ENCODE measurements at regions not wholly inside any gene's neighbourhood (a gene's known extent, or its start where the extent isn't known, plus 50 kb on each side); places are given as distances from the start of the nearest gene placed in this dataset.
A peak's percentile ranks its signal among the peaks of the same experiment; 100 is the strongest.
"Not testable (repeated sequence)": the region's sequence is repeated elsewhere in the genome, so short reads cannot be mapped to it uniquely, and the experiment has no call there.

- DNase-seq (ENCODE audit: low spot score): no peak
These were observed 119.5 kb downstream of the TUBA3C start for GRCh38 chr13:19062019-19062646.

DNA sequence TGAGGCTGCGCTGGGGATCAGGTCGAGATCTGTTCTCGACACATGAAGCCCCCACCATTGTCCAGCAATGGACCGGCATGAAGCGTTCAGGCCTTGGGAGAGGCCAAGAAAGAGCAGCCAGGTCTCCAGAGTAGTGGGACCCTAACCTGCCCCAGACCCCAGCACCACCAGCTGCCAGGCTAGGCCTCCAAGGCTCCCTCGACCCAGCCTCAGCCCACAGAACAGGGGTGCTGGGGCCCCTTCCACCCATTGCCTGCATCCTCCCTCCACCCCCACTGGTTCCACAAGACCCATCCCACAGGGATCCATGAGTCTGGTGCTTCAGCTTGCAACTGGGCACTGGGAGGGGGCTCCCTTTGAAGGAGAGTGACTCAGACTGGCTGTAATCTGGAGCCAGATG lies 120.3 kb downstream of the TUBA3C start:
- DNase-seq (ENCODE audit: low spot score): no peak

GRCh38 chr13:19060311-19061002 lies 121.2 kb downstream of the TUBA3C start:
- DNase-seq (ENCODE audit: low spot score): no peak

GRCh38 chr13:19059016-19059780 lies 122.4 kb downstream of the TUBA3C start:
- DNase-seq (ENCODE audit: low spot score): no peak

DNA sequence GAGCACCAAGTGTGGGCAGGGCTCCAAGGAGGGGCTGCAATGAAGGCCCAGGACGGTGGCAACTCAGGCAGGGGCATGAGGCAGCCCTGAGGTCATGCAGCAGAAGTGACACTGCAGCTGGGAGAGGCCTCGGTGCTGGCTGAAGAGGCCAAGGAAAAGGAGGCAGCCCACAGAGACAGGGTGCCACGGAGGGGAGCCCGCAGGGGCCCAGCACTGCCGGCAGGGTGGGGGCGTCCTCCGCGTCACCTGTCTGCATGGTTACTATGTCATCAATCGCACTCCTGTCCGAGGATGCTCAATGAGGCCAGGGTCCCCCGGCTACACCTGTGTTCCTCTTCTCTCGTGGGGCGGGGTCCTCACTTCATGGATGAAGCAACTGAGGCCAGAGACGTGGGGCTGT lies 123.1 kb downstream of the TUBA3C start:
- no peak for DNase-seq (ENCODE audit: low spot score)

- DNase-seq (ENCODE audit: low spot score): no peak
These were observed 123.9 kb downstream of the TUBA3C start for GRCh38 chr13:19057588-19058340.

GRCh38 chr13:19056984-19057490 lies 124.6 kb downstream of the TUBA3C start:
- no peak for DNase-seq (ENCODE audit: low spot score)

DNA sequence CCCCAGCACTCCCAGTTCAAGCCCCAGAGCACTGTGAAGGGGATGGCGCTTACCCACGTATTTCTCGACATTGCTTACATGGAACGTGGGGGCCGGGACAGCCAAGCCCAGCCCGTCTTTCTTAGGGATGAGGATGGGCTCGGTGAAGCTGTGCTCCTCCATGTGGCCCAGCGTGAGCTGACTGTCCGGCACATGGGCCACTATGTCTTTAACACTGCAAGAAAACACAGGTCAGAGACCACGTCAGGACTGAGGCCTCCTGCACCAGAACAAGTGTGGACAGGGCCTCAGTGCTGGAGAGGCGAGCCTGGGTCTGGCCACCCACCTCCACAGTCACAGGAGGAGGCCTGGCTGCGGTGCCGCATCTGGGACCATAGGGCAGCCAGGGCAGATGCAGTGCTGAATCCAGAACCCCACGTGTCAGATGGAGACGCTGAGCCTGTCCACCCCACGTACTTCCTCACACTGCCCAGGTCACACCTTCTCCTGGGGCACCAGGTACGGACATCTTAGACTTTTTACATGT lies 125.2 kb downstream of the TUBA3C start:
- DNase-seq (ENCODE audit: low spot score): no peak

DNA sequence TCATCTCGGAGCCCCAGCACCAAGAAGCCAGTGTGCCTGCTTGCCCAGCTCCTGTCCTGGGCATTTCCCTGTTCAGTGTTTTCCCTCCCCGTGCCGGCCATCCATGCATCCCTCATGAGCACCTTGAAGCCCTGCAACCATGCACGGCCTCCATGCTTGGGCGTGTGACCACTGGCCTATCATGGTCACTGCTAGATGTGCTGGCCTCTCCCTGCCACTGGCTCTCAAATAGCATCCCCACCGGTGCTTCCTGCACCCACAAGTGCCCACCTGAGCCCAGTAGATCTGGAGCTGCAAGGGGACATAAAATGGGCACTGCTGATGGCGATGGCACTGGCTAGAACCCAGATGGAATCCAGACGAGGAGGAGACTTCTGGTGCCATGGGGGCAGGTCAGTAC lies 126.0 kb downstream of the TUBA3C start:
- no peak for DNase-seq (ENCODE audit: low spot score)

DNA sequence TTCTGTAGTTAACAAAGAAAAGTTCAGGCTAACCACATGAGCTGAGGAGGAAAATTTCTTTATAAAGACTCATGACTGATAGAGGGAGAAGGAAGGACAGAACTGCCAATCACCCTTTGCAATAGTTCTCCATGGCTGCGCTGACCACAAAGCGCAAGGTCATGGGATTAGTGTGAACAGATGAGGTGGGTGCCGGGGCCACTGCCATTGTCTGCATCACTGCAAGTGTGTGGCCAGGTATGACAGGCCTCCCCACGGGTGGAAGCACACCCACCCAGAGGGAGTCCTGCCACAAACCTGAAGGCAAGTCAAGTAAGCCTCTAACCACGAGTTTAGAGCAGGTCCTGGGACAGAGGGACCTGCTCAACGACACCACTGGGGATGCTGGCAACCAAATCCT lies 128.1 kb downstream of the TUBA3C start:
- no peak for DNase-seq (ENCODE audit: low spot score)

DNA sequence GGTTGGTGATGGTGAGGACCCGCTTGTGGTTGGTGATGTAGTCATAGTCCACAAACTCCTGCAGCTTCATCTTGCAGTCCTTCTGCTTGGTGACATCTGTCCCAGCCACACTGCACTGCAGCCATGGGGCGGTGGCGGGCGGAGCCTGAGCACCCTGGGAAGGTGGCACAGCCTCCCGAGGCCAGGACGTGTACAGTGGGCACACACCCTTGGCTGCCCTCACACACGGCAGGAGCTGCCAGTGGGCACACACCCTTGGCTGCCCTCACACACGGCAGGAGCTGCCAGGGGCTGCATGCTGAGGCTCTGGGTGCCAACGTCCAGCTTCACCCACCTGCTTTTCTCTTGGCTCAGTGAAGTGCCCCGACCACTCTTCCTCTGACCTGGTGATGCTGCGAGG lies 128.7 kb downstream of the TUBA3C start:
- no peak for DNase-seq (ENCODE audit: low spot score)

DNA sequence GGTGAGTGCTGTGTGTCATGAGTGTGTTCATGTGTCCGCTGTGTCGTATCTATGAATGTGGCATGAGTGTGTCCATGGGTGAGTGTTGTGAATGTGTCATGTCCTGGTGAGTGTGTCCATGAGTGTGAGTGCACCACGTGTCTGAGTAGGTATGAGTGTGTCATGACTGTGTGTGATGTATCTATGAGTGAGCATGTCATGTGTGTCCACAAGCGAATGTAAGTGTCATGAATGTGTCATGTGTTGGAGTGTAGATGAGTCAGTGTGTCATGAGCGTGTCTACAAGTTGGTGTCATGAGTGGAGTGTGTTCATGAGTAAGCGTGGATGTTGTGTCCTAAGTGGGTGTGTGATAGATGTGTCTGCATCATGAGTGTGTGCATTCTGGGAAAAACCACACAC lies 129.4 kb downstream of the TUBA3C start:
- DNase-seq (ENCODE audit: low spot score): no peak

- no peak for DNase-seq (ENCODE audit: low spot score)
These were observed 130.7 kb downstream of the TUBA3C start for GRCh38 chr13:19050901-19051300.

DNA sequence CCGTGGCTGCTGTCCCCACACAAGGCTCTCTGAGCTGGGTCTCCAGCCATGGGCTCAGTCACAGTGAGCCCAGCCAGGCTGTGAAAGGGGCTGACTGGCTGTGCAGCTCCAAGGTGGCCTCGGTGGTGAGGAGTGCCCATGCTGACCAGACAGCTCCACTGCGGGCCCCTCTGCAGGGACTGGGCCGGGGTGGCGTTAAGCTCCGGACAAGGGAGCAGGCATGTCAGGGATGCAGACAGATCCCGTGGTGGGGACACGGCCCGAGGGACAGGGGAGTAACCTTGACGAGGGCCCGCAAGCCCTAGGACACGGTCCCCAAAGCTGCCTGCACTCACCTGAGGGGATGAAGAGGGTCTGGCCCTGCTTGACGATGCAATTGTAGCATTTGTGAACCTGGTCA lies 132.0 kb downstream of the TUBA3C start:
- DNase-seq (ENCODE audit: low spot score): not testable (repeated sequence)

DNA sequence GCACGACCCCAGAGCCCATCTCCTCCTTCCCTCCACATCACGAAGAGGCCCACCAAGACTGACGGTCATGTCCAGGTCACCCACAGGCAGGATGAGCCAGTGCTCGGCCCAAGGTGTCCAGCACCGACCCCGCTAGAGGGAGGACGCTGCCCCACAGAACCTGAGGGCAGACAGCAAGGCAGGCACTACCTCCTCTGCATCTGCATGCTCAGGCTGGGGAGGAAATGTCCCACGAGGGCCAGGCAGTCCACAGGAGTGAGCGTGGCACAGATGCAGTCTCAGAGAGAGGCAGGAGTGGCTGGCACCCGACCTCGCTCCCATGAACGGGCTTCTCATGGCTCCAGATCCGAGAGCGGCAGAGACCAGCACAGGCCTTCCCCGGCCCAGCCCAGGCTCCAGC lies 133.2 kb downstream of the TUBA3C start:
- no peak for DNase-seq (ENCODE audit: low spot score)

- DNase-seq (ENCODE audit: low spot score): no peak
These were observed 158.5 kb downstream of the TUBA3C start for GRCh38 chr13:19023115-19023514.

DNA sequence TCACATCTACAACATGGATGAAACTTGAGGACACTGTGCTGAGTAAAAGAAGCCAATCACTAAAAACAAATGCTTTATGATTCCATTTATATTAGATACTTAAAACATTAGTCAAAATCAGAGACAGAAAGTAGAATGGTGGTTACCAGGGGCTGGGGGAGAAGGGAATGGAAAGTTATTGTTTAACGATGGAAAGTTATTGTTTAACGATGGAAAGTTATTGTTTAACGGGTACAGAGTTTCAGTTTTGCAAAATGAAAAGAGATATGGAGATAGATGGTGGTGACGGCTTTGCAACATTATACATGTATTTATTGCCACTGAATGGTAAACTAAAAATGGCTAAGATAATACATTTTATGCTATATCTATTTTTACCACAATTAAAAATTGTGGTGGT lies 160.6 kb downstream of the TUBA3C start:
- no peak for DNase-seq (ENCODE audit: low spot score)

- peak; percentile 11 for DNase-seq (ENCODE audit: low spot score)
These were observed 183.2 kb downstream of the TUBA3C start for GRCh38 chr13:18998389-18998788.

DNA sequence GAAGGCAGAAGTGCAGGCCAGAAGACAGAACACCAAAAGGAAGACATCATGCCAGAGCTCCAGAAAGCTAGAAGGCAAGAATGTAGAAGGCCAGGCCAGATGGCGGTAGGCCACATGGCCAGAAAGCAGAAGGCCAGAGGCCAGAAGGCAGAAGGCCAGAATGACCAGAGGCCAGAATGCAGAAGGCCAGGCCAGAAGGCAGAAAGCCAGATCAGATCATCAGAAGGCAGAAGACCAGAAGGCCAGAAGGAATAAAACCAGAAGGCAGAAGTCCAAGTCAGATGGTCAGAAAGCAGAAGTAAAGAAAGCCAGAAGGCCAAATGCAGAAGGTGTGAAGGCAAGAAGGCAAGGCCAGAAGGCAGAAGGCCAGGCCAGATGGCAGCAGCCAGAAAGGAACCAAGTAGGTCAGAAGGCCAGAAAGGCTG lies 185.0 kb downstream of the TUBA3C start:
- no peak for DNase-seq (ENCODE audit: low spot score)

GRCh38 chr13:18996221-18996620 lies 185.4 kb downstream of the TUBA3C start:
- no peak for DNase-seq (ENCODE audit: low spot score)

DNA sequence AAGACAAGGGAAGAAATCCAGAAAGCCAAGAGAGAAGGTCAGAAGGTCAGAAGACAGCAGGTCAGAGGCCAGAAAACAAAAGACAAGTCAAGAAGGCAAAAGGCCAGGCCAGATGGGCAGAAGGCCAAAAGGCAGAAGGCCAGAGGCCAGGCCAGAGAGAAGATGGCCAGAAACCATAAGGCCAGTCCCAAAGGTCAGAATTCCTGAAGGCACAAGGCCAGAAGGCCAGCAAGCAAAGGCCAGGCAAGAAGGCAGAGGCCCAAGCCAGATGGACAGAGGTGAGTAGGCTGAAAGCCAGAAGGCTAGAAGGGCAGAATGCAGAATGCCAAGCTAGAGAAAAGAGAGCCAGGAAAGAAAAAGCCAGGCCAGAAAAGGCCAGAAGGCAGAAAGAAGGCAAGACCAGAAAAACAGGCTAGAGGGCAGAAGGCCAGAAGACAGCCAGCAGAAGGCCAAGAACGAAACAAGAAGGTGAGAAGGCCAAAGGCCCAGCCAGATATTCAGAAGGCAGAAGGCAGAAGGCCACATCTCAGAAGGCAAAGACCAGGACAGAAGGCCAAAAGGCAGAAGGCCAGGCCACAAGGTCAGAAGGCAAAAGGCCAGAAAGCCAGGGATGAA lies 186.3 kb downstream of the TUBA3C start:
- no peak for DNase-seq (ENCODE audit: low spot score)
